ENCODE measurements at regions not wholly inside any gene's neighbourhood (a gene's known extent, or its start where the extent isn't known, plus 50 kb on each side); places are given as distances from the start of the nearest gene placed in this dataset.

DNA sequence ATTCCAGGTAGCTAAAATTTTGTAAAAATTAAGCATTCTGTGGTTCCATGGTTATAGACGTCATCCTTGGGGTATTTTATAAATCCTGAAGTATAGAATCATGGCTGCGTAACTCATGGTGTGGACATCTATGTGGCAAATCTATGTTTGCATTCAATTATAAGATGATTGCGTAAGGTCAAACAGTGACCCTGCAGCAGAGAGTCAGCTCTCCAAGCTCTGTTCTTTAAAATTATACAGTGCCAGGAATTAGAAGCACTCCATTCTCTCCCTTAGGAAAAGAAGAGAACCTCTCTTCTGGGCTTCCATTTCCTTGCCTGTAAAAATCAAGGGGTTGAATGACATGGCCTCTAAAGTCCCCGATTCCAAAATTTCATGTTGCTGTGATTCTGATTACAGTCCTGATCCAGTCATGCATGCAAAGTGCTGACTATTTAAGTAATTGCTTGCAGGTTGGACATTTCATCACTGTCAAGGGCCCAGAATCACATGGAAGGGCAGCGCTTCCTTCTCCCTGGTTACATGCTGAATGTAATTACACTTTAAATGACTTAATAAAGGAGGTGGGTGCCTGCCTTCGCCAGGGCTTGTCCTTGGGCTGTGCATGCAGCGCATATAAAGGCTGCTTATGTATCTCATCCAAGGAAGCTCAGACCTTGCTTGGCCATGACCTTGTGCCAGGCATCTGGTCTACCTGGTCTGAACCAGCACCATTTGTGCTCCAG is 550.7 kb downstream of the TYW1 start:
- TF ChIP-seq POLR2A (IDR thresholded peaks at IDR 0.05), result no peak
- TF ChIP-seq, protein P1, sequence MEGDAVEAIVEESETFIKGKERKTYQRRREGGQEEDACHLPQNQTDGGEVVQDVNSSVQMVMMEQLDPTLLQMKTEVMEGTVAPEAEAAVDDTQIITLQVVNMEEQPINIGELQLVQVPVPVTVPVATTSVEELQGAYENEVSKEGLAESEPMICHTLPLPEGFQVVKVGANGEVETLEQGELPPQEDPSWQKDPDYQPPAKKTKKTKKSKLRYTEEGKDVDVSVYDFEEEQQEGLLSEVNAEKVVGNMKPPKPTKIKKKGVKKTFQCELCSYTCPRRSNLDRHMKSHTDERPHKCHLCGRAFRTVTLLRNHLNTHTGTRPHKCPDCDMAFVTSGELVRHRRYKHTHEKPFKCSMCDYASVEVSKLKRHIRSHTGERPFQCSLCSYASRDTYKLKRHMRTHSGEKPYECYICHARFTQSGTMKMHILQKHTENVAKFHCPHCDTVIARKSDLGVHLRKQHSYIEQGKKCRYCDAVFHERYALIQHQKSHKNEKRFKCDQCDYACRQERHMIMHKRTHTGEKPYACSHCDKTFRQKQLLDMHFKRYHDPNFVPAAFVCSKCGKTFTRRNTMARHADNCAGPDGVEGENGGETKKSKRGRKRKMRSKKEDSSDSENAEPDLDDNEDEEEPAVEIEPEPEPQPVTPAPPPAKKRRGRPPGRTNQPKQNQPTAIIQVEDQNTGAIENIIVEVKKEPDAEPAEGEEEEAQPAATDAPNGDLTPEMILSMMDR (IDR thresholded peaks at IDR 0.05 in 4 of 5, conservative IDR thresholded peaks at IDR 0.05 in 1 of 5), result no peak
- in situ Hi-C loops (cut with MboI; ENCODE audit: low sequenced_read_pairs in 4 of 4) (no loop called here), intact Hi-C loops (cut with DNase I; ENCODE audit: low total_unique reads) (no loop called here)
- Histone ChIP-seq H3K27me3 (no peaks in the 10 kb centered on the region), H3K4me1 (peaks cover 0 to 6% of the 10 kb centered on the region in 2 donors), H3K9me3 (no peaks in the 10 kb centered on the region), H3K4me3 (no peak overlapping the region), H3K36me3 (no peaks in the 10 kb centered on the region), H3K27ac (no peak overlapping the region)
- no peak for DNase-seq
- ATAC-seq, result no peak

- H3K27ac ChIP-seq, result no peak overlapping the region
- intact Hi-C loops (cut with DNase I; ENCODE audit: low total_unique reads), result no loop called here
- no peak for DNase-seq
- in situ Hi-C loops (cut with MboI; ENCODE audit: low sequenced_read_pairs in 4 of 4), result no loop called here
- H3K4me1 ChIP-seq, result peaks cover 0 to 7% of the 10 kb centered on the region in 2 donors
- TF ChIP-seq, protein P1 (IDR thresholded peaks at IDR 0.05 in 4 of 5, conservative IDR thresholded peaks at IDR 0.05 in 1 of 5), result no peak
- TF ChIP-seq POLR2A (IDR thresholded peaks at IDR 0.05), result no peak
- ATAC-seq, result no peak
- no peaks in the 10 kb centered on the region for H3K36me3 ChIP-seq
- no peaks in the 10 kb centered on the region for H3K27me3 ChIP-seq
- H3K9me3 ChIP-seq, result no peaks in the 10 kb centered on the region
- H3K4me3 ChIP-seq, result no peak overlapping the region
Observed at GRCh38 chr7:67549126-67549525, 552.5 kb downstream of the TYW1 start.

DNA sequence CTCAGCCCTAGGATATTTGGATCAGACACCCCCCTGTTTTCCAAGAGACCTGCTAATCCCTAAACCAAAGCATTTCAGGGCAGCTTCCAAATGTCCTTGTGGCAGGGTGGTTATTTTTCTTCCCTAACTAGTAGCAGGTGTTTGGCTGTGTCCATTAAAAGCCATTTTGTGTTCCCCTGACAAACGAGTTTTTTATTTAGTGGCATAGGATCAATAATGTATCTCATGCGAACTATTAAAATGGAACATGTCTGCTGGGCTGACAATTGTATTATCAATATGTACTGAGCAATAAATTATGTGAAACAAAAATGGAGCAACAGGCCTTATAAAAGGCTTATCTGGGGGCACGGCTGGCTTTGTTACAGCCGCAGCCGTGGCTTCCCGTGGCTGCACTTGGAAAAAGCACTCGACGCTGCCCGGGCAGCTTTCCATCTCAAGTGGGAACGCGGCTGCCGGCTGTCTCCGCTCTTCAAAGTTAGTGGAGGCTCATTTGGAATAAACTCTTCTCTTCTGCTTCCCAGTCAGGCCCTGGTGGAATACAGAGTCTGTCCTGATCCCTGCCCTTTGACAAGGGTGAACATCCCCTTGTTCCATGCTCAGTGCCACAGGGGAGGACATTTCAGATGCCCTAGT is 554.3 kb downstream of the TYW1 start:
- in situ Hi-C loops (cut with MboI; ENCODE audit: low sequenced_read_pairs in 4 of 4), result no loop called here
- intact Hi-C loops (cut with DNase I; ENCODE audit: low total_unique reads), result no loop called here
- no peak overlapping the region for H3K27ac ChIP-seq
- H3K9me3 ChIP-seq, result no peaks in the 10 kb centered on the region
- H3K36me3 ChIP-seq, result no peaks in the 10 kb centered on the region
- no peaks in the 10 kb centered on the region for H3K27me3 ChIP-seq
- peaks cover 0 to 7% of the 10 kb centered on the region in 2 donors for H3K4me1 ChIP-seq
- DNase-seq (no peak), ATAC-seq (no peak)
- TF ChIP-seq, protein P1 (IDR thresholded peaks at IDR 0.05 in 4 of 5, conservative IDR thresholded peaks at IDR 0.05 in 1 of 5), result no peak
- TF ChIP-seq POLR2A (IDR thresholded peaks at IDR 0.05), result no peak
- H3K4me3 ChIP-seq, result no peak overlapping the region

- intact Hi-C loops (cut with DNase I; ENCODE audit: low total_unique reads) (no loop called here), in situ Hi-C loops (cut with MboI; ENCODE audit: low sequenced_read_pairs in 4 of 4) (no loop called here)
- H3K27me3 ChIP-seq, result no peaks in the 10 kb centered on the region
- no peaks in the 10 kb centered on the region for H3K36me3 ChIP-seq
- no peaks in the 10 kb centered on the region for H3K9me3 ChIP-seq
- H3K4me3 ChIP-seq, result no peak overlapping the region
- peaks cover 0 to 7% of the 10 kb centered on the region in 2 donors for H3K4me1 ChIP-seq
- TF ChIP-seq POLR2A (IDR thresholded peaks at IDR 0.05), result no peak
- TF ChIP-seq, protein P1 (IDR thresholded peaks at IDR 0.05 in 4 of 5, conservative IDR thresholded peaks at IDR 0.05 in 1 of 5), result no peak
- DNase-seq (no peak), ATAC-seq (no peak)
- H3K27ac ChIP-seq, result no peak overlapping the region
Observed at GRCh38 chr7:67552738-67553137, 556.1 kb downstream of the TYW1 start.

Measured in gastrocnemius medialis (tissue), 4 donors.